Central memory CD8-positive, alpha-beta T cell (primary cell): ENCODE measurements at regions not wholly inside any gene's neighbourhood (a gene's known extent, or its start where the extent isn't known, plus 50 kb on each side); places are given as distances from the start of the nearest gene placed in this dataset.

Experiments used
- ATAC-seq: fragments of 150-1000 bp; cut with Tn5 transposase; replicated peaks from 2 replicates; pipeline ENCODE4 v1.10.0; 2022; ENCODE audit warnings: mild to moderate bottlenecking, moderate FRiP score, moderate number of reproducible peaks; ENCODE audit not compliant: poor library complexity, severe bottlenecking; ENCODE audit errors: extremely low read depth
- DNase-seq, 2 donors: peaks; one replicate each; pipeline ENCODE4 v3.0.0; 2021; ENCODE audit warnings: low spot score in 2 of 2
- H3K27ac Mint-ChIP-seq: one replicate; pipeline ENCODE4 v1.8.0; 2022; ENCODE audit warnings: low read depth, mild to moderate bottlenecking, moderate library complexity, mixed read lengths
- H3K27me3 Mint-ChIP-seq: one replicate; pipeline ENCODE4 v1.8.0; 2022; ENCODE audit warnings: mixed read lengths
- H3K36me3 Mint-ChIP-seq: one replicate; pipeline ENCODE4 v1.8.0; 2022; ENCODE audit warnings: mild to moderate bottlenecking, moderate library complexity, mixed read lengths; ENCODE audit not compliant: insufficient read depth
- H3K4me1 Mint-ChIP-seq: one replicate; pipeline ENCODE4 v1.8.0; 2022; ENCODE audit warnings: mixed read lengths
- H3K4me3 Mint-ChIP-seq: one replicate; pipeline ENCODE4 v1.8.0; 2022; ENCODE audit warnings: mild to moderate bottlenecking, moderate library complexity, mixed read lengths
- H3K9me3 Mint-ChIP-seq: one replicate; pipeline ENCODE4 v1.8.0; 2022; ENCODE audit warnings: mixed read lengths

GRCh38 chr2:8094526-8094925, 587.3 kb upstream of the ID2 start:
- Mint-ChIP-seq H3K27me3 (no peaks in the 10 kb centered on the region), H3K9me3 (no peaks in the 10 kb centered on the region), H3K4me1 (no peaks in the 10 kb centered on the region), H3K36me3 (no peaks in the 10 kb centered on the region), H3K4me3 (no peak overlapping the region), H3K27ac (no peak overlapping the region)
- ATAC-seq (no peak), DNase-seq (no peak)

GRCh38 chr2:8095978-8096377, 585.9 kb upstream of the ID2 start:
- Mint-ChIP-seq H3K9me3 (no peaks in the 10 kb centered on the region), H3K4me3 (no peak overlapping the region), H3K27ac (no peak overlapping the region), H3K27me3 (no peaks in the 10 kb centered on the region), H3K4me1 (no peaks in the 10 kb centered on the region), H3K36me3 (no peaks in the 10 kb centered on the region)
- DNase-seq (no peak), ATAC-seq (no peak)

GRCh38 chr2:8096484-8096883, 585.4 kb upstream of the ID2 start:
- Mint-ChIP-seq H3K4me1 (no peaks in the 10 kb centered on the region), H3K4me3 (no peak overlapping the region), H3K9me3 (no peaks in the 10 kb centered on the region), H3K27ac (no peak overlapping the region), H3K36me3 (no peaks in the 10 kb centered on the region), H3K27me3 (no peaks in the 10 kb centered on the region)
- DNase-seq, result no peak
- no peak for ATAC-seq

GRCh38 chr2:8098476-8099266, 583.2 kb upstream of the ID2 start:
- H3K36me3 Mint-ChIP-seq, result no peaks in the 10 kb centered on the region
- H3K9me3 Mint-ChIP-seq, result no peaks in the 10 kb centered on the region
- no peak overlapping the region for H3K4me3 Mint-ChIP-seq
- DNase-seq (no peak), ATAC-seq (no peak)
- no peaks in the 10 kb centered on the region for H3K4me1 Mint-ChIP-seq
- H3K27me3 Mint-ChIP-seq, result no peaks in the 10 kb centered on the region
- no peak overlapping the region for H3K27ac Mint-ChIP-seq

- H3K36me3 Mint-ChIP-seq, result no peaks in the 10 kb centered on the region
- DNase-seq, result no peak
- ATAC-seq, result no peak
- H3K4me3 Mint-ChIP-seq, result no peak overlapping the region
- H3K27ac Mint-ChIP-seq, result no peak overlapping the region
- no peaks in the 10 kb centered on the region for H3K4me1 Mint-ChIP-seq
- no peaks in the 10 kb centered on the region for H3K27me3 Mint-ChIP-seq
- H3K9me3 Mint-ChIP-seq, result no peaks in the 10 kb centered on the region
These were observed 582.6 kb upstream of the ID2 start for GRCh38 chr2:8099267-8099582.

DNA sequence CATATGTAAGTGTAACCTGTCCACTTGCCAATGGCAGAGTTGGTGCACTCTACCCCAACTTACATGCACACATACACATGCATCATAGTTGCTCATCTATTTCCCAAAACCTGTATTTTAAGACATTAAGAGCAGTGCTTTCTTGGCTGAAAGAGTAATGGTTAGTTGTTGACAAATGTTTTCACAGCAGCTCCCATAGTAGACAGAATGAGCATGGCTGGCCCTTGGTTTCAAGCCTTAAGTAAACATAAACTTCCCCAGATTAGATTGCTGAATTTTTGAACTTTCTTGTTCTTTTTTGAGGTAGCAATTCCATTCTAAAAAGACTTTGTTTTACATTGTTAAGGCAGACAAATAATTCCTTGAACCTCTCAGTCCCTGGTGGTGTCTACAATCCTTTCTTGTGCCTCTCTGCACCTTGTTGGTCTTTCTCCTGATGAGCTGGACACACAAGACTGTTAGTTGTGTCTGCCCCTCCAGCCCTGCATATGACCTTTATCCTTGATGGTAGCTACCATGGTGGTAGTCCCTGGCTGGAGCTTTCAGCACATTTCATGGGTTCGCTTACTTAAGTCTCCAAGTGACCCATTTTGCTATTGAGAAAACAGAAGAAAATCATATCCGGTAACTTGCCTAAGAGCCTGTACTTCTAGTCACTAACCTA, 580.1 kb upstream of the ID2 start:
- ATAC-seq (no peak), DNase-seq (no peak)
- no peaks in the 10 kb centered on the region for H3K4me1 Mint-ChIP-seq
- H3K9me3 Mint-ChIP-seq, result no peaks in the 10 kb centered on the region
- no peak overlapping the region for H3K27ac Mint-ChIP-seq
- no peak overlapping the region for H3K4me3 Mint-ChIP-seq
- no peaks in the 10 kb centered on the region for H3K36me3 Mint-ChIP-seq
- H3K27me3 Mint-ChIP-seq, result no peaks in the 10 kb centered on the region

DNA sequence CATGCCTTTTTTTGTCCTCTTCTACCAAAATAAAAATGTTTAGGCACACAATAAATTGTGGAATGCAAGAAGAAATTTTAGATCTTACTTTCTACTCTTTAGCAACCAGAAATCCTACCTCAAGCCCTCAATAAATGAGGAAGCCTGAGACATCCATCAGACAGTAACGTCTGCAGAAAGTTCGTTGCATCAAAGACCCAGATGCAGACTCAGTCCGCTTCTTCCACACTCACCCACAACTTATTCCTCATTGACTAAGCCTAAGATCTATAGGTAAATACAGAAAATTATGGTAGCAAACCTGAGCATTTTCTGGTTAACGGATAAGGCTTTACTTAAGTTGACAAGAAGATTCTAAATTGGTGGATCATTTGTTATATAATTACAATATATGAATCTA, 579.4 kb upstream of the ID2 start:
- Mint-ChIP-seq H3K9me3 (no peaks in the 10 kb centered on the region), H3K36me3 (no peaks in the 10 kb centered on the region), H3K4me1 (peaks cover 3% of the 10 kb centered on the region), H3K4me3 (no peak overlapping the region), H3K27me3 (no peaks in the 10 kb centered on the region), H3K27ac (no peak overlapping the region)
- DNase-seq (no peak), ATAC-seq (no peak)

- ATAC-seq, result no peak
- Mint-ChIP-seq H3K36me3 (no peaks in the 10 kb centered on the region), H3K27ac (no peak overlapping the region), H3K4me3 (no peak overlapping the region), H3K4me1 (peaks cover 9% of the 10 kb centered on the region), H3K27me3 (no peaks in the 10 kb centered on the region), H3K9me3 (no peaks in the 10 kb centered on the region)
- DNase-seq, result no peak
These were observed 578.7 kb upstream of the ID2 start for GRCh38 chr2:8103085-8103708.

GRCh38 chr2:8107150-8107549, 574.7 kb upstream of the ID2 start:
- no peaks in the 10 kb centered on the region for H3K27me3 Mint-ChIP-seq
- H3K27ac Mint-ChIP-seq, result no peak overlapping the region
- peaks cover 9% of the 10 kb centered on the region for H3K4me1 Mint-ChIP-seq
- ATAC-seq (no peak), DNase-seq (no peak)
- no peaks in the 10 kb centered on the region for H3K9me3 Mint-ChIP-seq
- no peaks in the 10 kb centered on the region for H3K36me3 Mint-ChIP-seq
- no peak overlapping the region for H3K4me3 Mint-ChIP-seq

- Mint-ChIP-seq H3K27me3 (no peaks in the 10 kb centered on the region), H3K4me1 (peaks cover 9% of the 10 kb centered on the region), H3K4me3 (no peak overlapping the region), H3K36me3 (no peaks in the 10 kb centered on the region), H3K9me3 (no peaks in the 10 kb centered on the region), H3K27ac (no peak overlapping the region)
- no peak for ATAC-seq
- DNase-seq, result no peak
These were observed 574.1 kb upstream of the ID2 start for GRCh38 chr2:8107621-8108378.

- no peaks in the 10 kb centered on the region for H3K9me3 Mint-ChIP-seq
- H3K4me1 Mint-ChIP-seq, result peaks cover 9% of the 10 kb centered on the region
- ATAC-seq (no peak), DNase-seq (no peak)
- H3K27ac Mint-ChIP-seq, result no peak overlapping the region
- H3K27me3 Mint-ChIP-seq, result peaks cover 8% of the 10 kb centered on the region
- no peaks in the 10 kb centered on the region for H3K36me3 Mint-ChIP-seq
- no peak overlapping the region for H3K4me3 Mint-ChIP-seq
These were observed 571.1 kb upstream of the ID2 start for GRCh38 chr2:8110716-8111115.

GRCh38 chr2:8111193-8111592, 570.7 kb upstream of the ID2 start:
- H3K36me3 Mint-ChIP-seq, result no peaks in the 10 kb centered on the region
- no peak overlapping the region for H3K4me3 Mint-ChIP-seq
- ATAC-seq, result no peak
- no peak for DNase-seq
- no peak overlapping the region for H3K27ac Mint-ChIP-seq
- H3K9me3 Mint-ChIP-seq, result no peaks in the 10 kb centered on the region
- H3K27me3 Mint-ChIP-seq, result peaks cover 8% of the 10 kb centered on the region
- peaks cover 9% of the 10 kb centered on the region for H3K4me1 Mint-ChIP-seq
